MCF 10A (cell line): ENCODE measurements at regions not wholly inside any gene's neighbourhood (a gene's known extent, or its start where the extent isn't known, plus 50 kb on each side); places are given as distances from the start of the nearest gene placed in this dataset.

ENCODE experiments used
- BruUV-seq: library from RNA; stranded (reverse); fragments of 400-500 nt; replicated peaks from 2 replicates; lab custom pipeline; 2021; lab: Mats Ljungman, UMichigan
- CTCF ChIA-PET: fragments of 300-600 bp; sonication (Branson Sonifier 250); formaldehyde crosslinking; extraction: SDS; loops from one replicate; lab custom pipeline; 2021; ENCODE audit warnings: antibody characterized with exemption, inconsistent platforms; lab: Yijun Ruan, JAX
- POLR2A ChIA-PET: fragments of 300-600, 350-650 bp; sonication (Branson Sonifier 250); formaldehyde crosslinking; extraction: SDS; loops from one replicate; lab custom pipeline; 2020; ENCODE audit warnings: antibody characterized with exemption, inconsistent platforms; lab: Yijun Ruan, JAX
- DNase-seq: peaks from one replicate; pipeline ENCODE4 v3.0.0-alpha.2; 2018; ENCODE audit not compliant: unreplicated experiment
- H3K27ac Mint-ChIP-seq: one replicate; pipeline ENCODE4 v1.8.0; 2022; ENCODE audit warnings: mild to moderate bottlenecking, low read depth, mixed read lengths; ENCODE audit not compliant: unreplicated experiment
- H3K27me3 Mint-ChIP-seq: one replicate; pipeline ENCODE4 v1.8.0; 2022; ENCODE audit warnings: mixed read lengths; ENCODE audit not compliant: insufficient read depth, unreplicated experiment
- H3K36me3 Mint-ChIP-seq: one replicate; pipeline ENCODE4 v1.8.0; 2022; ENCODE audit warnings: mild to moderate bottlenecking, moderate library complexity, mixed read lengths; ENCODE audit not compliant: insufficient read depth, unreplicated experiment
- H3K4me1 Mint-ChIP-seq: one replicate; pipeline ENCODE4 v1.8.0; 2022; ENCODE audit warnings: mixed read lengths; ENCODE audit not compliant: insufficient read depth, unreplicated experiment
- H3K4me3 Mint-ChIP-seq: one replicate; pipeline ENCODE4 v1.8.0; 2022; ENCODE audit warnings: mild to moderate bottlenecking, moderate library complexity, mixed read lengths; ENCODE audit not compliant: unreplicated experiment
- H3K9me3 Mint-ChIP-seq: one replicate; pipeline ENCODE4 v1.8.0; 2022; ENCODE audit warnings: mixed read lengths; ENCODE audit not compliant: unreplicated experiment
- intact Hi-C: fragments of 100-400 bp; cut with micrococcal nuclease; formaldehyde crosslinking; loops from 2 replicates; pipeline ENCODE4 v1.14.1; 2022
- TF ChIP-seq, protein P1 (sequence below): fragments of 200-600 bp; IDR thresholded peaks from one replicate; pipeline ENCODE4 v1.8.0; 2022; ENCODE audit warnings: antibody characterized with exemption, mild to moderate bottlenecking; ENCODE audit not compliant: unreplicated experiment

DNA sequence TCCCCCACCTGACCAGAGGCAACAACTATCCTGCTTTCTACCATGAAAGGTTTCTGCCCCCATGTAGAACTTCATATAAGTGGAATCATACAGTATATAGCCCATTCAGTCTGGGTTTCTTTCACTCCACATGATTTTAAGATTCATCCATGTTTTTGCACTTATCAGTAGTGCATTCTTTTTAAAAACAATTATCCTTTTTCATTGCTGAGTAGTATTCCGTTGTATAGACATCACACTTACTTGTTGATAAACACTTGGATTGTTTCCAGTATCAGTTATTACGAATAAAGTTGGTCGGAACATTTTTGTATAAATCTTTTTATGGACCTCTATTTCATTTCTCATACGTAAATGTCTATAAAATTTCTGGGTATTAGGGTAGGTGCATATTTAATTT, 68.7 kb downstream of the CYCS start:
- no peaks in the 10 kb centered on the region for H3K27me3 Mint-ChIP-seq
- peaks cover 9% of the 10 kb centered on the region for H3K4me1 Mint-ChIP-seq
- no peak overlapping the region for H3K4me3 Mint-ChIP-seq
- ChIA-PET POLR2A (no interaction called here), CTCF (no interaction called here)
- BruUV-seq, result no TSS peak
- H3K36me3 Mint-ChIP-seq, result no peaks in the 10 kb centered on the region
- TF ChIP-seq, protein P1, sequence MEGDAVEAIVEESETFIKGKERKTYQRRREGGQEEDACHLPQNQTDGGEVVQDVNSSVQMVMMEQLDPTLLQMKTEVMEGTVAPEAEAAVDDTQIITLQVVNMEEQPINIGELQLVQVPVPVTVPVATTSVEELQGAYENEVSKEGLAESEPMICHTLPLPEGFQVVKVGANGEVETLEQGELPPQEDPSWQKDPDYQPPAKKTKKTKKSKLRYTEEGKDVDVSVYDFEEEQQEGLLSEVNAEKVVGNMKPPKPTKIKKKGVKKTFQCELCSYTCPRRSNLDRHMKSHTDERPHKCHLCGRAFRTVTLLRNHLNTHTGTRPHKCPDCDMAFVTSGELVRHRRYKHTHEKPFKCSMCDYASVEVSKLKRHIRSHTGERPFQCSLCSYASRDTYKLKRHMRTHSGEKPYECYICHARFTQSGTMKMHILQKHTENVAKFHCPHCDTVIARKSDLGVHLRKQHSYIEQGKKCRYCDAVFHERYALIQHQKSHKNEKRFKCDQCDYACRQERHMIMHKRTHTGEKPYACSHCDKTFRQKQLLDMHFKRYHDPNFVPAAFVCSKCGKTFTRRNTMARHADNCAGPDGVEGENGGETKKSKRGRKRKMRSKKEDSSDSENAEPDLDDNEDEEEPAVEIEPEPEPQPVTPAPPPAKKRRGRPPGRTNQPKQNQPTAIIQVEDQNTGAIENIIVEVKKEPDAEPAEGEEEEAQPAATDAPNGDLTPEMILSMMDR, result no peak
- H3K9me3 Mint-ChIP-seq, result no peaks in the 10 kb centered on the region
- DNase-seq, result no peak
- no peak overlapping the region for H3K27ac Mint-ChIP-seq
- intact Hi-C loops, result no loop called here

- CTCF ChIA-PET, result interaction anchor here (0.6 kb wide), 1 partner anchor 14 kb away, joined by 3 read pairs; no protein-coding TSS in a partner anchor
- Mint-ChIP-seq H3K4me1 (peaks cover 9% of the 10 kb centered on the region), H3K27ac (no peak overlapping the region), H3K27me3 (no peaks in the 10 kb centered on the region), H3K36me3 (no peaks in the 10 kb centered on the region), H3K4me3 (no peak overlapping the region), H3K9me3 (no peaks in the 10 kb centered on the region)
- no peak for DNase-seq
- TF ChIP-seq, protein P1, result no peak
- POLR2A ChIA-PET, result no interaction called here
- BruUV-seq, result no TSS peak
- intact Hi-C loops, result no loop called here
These were observed 69.4 kb downstream of the CYCS start for GRCh38 chr7:25055520-25056220.

DNA sequence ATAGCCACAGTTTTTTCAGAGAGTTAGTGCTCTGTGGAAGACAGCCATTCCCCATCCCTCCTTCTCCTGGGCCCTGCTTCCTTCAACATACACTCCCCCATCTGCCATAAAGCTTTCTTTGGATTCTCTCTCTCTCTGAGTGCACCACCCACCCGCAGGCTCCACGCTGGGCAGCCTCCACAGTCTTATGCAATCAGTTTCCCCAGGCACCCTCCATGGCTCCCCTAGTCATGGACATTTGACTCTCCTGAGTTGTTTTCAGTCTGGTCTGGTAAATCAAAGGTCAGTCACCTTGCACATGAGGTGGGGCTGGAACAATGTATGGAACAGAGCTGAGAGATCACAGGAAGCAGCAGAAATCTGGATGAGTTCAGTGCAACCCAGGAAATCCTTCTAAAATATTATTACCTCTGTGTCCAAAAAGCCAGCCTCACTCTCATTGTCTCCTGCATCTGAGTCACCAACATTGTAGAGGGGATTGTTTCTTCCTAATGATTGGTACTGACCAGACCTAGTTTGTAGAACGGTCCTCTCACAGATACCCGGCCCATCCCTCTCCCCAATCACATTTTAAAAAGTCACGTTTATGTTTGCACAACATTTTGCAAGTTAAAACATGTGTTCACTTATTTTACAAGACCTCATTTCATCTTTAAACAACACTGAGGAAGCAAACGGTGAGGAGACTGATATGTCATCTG, 70.1 kb downstream of the CYCS start:
- TF ChIP-seq, protein P1, result no peak
- Mint-ChIP-seq H3K4me1 (peaks cover 9% of the 10 kb centered on the region), H3K27ac (no peak overlapping the region), H3K27me3 (no peaks in the 10 kb centered on the region), H3K4me3 (no peak overlapping the region), H3K9me3 (no peaks in the 10 kb centered on the region), H3K36me3 (no peaks in the 10 kb centered on the region)
- POLR2A ChIA-PET, result no interaction called here
- BruUV-seq, result no TSS peak
- CTCF ChIA-PET, result interaction anchor here (0.6 kb wide), 1 partner anchor 13 kb away, joined by 3 read pairs; no protein-coding TSS in a partner anchor
- intact Hi-C loops, result no loop called here
- no peak for DNase-seq

- intact Hi-C loops, result no loop called here
- H3K9me3 Mint-ChIP-seq, result no peaks in the 10 kb centered on the region
- H3K27me3 Mint-ChIP-seq, result no peaks in the 10 kb centered on the region
- POLR2A ChIA-PET, result interaction anchor here (1.1 kb wide), 1 partner anchor 18 kb away, joined by 3 read pairs; no protein-coding TSS in a partner anchor
- peaks cover 6% of the 10 kb centered on the region for H3K4me1 Mint-ChIP-seq
- CTCF ChIA-PET, result interaction anchor here (1.2 kb wide), 1 partner anchor 48 kb away, joined by 5 read pairs; no protein-coding TSS in a partner anchor
- no TSS peak for BruUV-seq
- no peak overlapping the region for H3K27ac Mint-ChIP-seq
- no peaks in the 10 kb centered on the region for H3K36me3 Mint-ChIP-seq
- DNase-seq, result no peak
- H3K4me3 Mint-ChIP-seq, result no peak overlapping the region
- TF ChIP-seq, protein P1, result no peak
These were observed 70.2 kb upstream of the OSBPL3 start for GRCh38 chr7:25050223-25050622.
